ENCODE measurements at regions not wholly inside any gene's neighbourhood (a gene's known extent, or its start where the extent isn't known, plus 50 kb on each side); places are given as distances from the start of the nearest gene placed in this dataset.

DNA sequence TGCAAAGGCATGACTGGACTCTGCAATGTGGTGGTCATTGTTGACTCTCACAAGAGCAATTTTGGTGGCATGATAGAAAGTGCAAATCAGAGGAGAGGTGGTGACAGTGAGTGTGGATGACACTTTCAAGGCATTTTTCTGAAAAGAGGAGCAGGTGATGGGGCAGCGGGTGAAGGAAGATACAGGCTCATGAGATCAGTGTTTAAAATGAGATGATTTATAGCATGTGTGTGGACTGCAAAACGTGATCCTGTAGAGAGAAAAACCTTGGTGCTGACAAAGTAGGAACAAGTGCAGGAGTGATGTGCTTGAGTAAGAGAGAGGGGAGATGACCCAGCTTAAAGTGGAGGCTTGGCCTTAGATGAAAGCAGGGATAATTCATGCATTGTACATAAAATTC lies 171.2 kb upstream of the PPP2R2B start:
- no peak for TF ChIP-seq SIN3A (IDR thresholded peaks at IDR 0.05; ENCODE audit: borderline replicate concordance, low read depth, low read length)
- TF ChIP-seq TCF12 (IDR thresholded peaks at IDR 0.05): no peak
- no peak for TF ChIP-seq EP300 (IDR thresholded peaks at IDR 0.05; ENCODE audit: borderline replicate concordance in 1 of 2, low read depth in 1 of 2, low read length in 1 of 2)
- TF ChIP-seq RFX5 (IDR thresholded peaks at IDR 0.05; ENCODE audit: low read length): no peak
- no peak for TF ChIP-seq NFIC (IDR thresholded peaks at IDR 0.05; ENCODE audit: borderline replicate concordance)
- TF ChIP-seq FOSL2 (IDR thresholded peaks at IDR 0.05; ENCODE audit: borderline replicate concordance, low read depth): no peak
- no peak for TF ChIP-seq TAF1 (IDR thresholded peaks at IDR 0.05; ENCODE audit: borderline replicate concordance, low read depth, low read length)
